Thoracic aorta (tissue), 2 donors: ENCODE measurements at regions not wholly inside any gene's neighbourhood (a gene's known extent, or its start where the extent isn't known, plus 50 kb on each side); places are given as distances from the start of the nearest gene placed in this dataset.
"Not testable (repeated sequence)": the region's sequence is repeated elsewhere in the genome, so short reads cannot be mapped to it uniquely, and the experiment has no call there.

Source experiments
- ATAC-seq: fragments of 150-250 bp; one replicate; pipeline ENCODE4 v1.8.0; 2017; ENCODE audit warnings: low read depth; ENCODE audit not compliant: insufficient number of reproducible peaks, low FRiP score
- DNase-seq: peaks from one replicate; pipeline ENCODE4 v3.0.0-alpha.2; 2020; ENCODE audit warnings: low spot score
- H3K27ac ChIP-seq, 2 donors: fragments of 200-600 bp; sonication (generic); 1 replicate in 1 of 2; 2 replicates in 1 of 2; pipeline ENCODE4 v1.5.1; 2016; ENCODE audit warnings: mild to moderate bottlenecking in 2 of 2, moderate library complexity in 2 of 2
- H3K27me3 ChIP-seq: fragments of 200-600 bp; sonication (generic); replicated peaks from 2 replicates; pipeline ENCODE4 v1.6.0; 2016; ENCODE audit warnings: mild to moderate bottlenecking; ENCODE audit not compliant: insufficient read depth
- H3K36me3 ChIP-seq: fragments of 200-600 bp; sonication (generic); one replicate; pipeline ENCODE4 v1.5.1; 2016
- H3K4me1 ChIP-seq, 2 donors: fragments of 200-600 bp; sonication (generic); 1 replicate in 1 of 2; 2 replicates in 1 of 2; pipeline versions ENCODE4 v1.5.1 to v1.6.0; 2016; ENCODE audit warnings: low read depth in 2 of 2, mild to moderate bottlenecking in 1 of 2; ENCODE audit not compliant: control insufficient read depth in 1 of 2
- H3K4me3 ChIP-seq: fragments of 200-600 bp; sonication (generic); 2 replicates; pipeline ENCODE4 v1.5.1; 2016; ENCODE audit warnings: mild to moderate bottlenecking
- H3K9me3 ChIP-seq: fragments of 200-600 bp; sonication (generic); 2 replicates; pipeline ENCODE4 v1.5.1; 2016
- CTCF ChIP-seq: fragments of 200-600 bp; sonication (generic); IDR thresholded peaks from one replicate; pipeline ENCODE4 v1.5.1; 2019; ENCODE audit warnings: antibody characterized with exemption

DNA sequence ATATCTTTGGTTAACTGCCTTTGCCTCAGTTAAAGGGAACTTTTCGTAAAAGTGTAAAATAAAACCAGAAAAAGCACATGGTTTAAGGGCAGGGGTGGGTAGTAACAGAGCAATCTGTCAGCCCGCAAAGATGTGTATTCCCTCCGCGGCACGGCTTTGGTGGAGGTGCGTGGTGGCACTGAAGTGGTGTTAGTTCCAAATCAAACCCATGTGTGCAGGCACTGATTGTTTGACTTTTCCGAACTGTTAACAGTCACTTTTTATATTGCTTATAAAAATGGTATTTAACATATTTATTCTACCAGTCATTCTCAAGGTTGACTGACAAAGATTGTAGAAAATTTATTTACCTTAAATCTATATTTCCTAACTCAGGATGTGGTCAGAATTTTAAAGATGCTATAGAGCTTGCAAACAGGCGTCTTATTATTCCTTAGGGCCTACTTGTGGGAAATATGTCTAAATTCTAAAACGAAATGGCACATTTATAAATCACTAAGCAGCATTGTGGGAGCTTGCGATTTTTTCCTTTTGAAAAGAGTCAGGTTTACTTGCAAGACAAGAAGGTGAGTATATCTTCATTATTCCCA is 272.7 kb upstream of the PCDH18 start:
- no peak overlapping the region for H3K27ac ChIP-seq
- H3K9me3 ChIP-seq: no peaks in the 10 kb centered on the region
- DNase-seq (no peak), ATAC-seq (no peak)
- H3K4me1 ChIP-seq: no peaks in the 10 kb centered on the region
- H3K27me3 ChIP-seq: no peaks in the 10 kb centered on the region
- no peak overlapping the region for H3K4me3 ChIP-seq
- no peak for TF ChIP-seq CTCF
- no peaks in the 10 kb centered on the region for H3K36me3 ChIP-seq

DNA sequence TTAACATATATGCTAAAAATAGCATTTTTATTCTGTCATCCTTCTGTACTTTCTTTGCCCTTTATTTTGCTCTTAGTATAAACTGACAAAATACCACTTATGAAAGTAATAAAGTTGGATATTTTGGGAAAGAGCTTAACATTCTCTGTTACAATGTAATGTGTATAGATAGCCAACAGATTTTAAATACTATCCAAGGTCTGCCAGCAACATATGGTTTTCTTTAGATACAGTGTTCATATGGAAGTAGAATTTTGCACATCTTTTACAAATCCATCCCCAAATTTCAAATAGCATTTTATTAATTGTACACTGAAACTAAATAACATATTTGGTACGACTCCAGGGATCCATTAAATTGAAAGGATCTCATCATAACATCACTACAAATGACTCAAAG is 268.6 kb upstream of the PCDH18 start:
- ATAC-seq: no peak
- H3K4me3 ChIP-seq: no peak overlapping the region
- no peaks in the 10 kb centered on the region for H3K27me3 ChIP-seq
- H3K9me3 ChIP-seq: no peaks in the 10 kb centered on the region
- no peaks in the 10 kb centered on the region for H3K36me3 ChIP-seq
- no peak for DNase-seq
- H3K27ac ChIP-seq: no peak overlapping the region
- no peak for TF ChIP-seq CTCF
- no peaks in the 10 kb centered on the region for H3K4me1 ChIP-seq

DNA sequence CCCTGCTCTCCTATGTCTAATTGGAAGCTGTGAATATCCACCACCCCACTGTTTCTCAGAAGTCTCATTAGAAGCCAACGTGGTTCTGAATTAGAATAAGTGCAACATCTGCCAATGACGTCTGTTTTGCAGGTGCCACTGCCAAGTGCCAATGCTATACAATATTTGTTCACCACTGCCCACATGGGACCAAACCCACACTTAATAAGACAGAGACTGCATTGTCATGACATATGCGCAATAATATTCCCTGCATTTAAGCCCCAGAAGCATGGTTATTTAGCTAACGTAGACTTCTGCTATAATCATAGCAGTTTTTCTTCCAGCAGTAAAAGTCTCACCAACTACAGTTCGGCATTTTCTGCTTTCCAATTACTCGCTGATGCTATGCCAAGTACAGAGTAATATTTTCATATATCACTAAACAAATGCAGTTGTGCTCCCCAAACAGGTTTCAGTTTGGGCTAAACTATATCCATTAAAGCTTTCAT is 262.5 kb upstream of the PCDH18 start:
- Histone ChIP-seq H3K27ac (no peak overlapping the region), H3K36me3 (no peaks in the 10 kb centered on the region), H3K4me1 (no peaks in the 10 kb centered on the region), H3K4me3 (peak overlapping the region; percentile 49), H3K27me3 (no peaks in the 10 kb centered on the region), H3K9me3 (no peaks in the 10 kb centered on the region)
- DNase-seq (no peak), ATAC-seq (no peak)
- TF ChIP-seq CTCF: no peak

DNA sequence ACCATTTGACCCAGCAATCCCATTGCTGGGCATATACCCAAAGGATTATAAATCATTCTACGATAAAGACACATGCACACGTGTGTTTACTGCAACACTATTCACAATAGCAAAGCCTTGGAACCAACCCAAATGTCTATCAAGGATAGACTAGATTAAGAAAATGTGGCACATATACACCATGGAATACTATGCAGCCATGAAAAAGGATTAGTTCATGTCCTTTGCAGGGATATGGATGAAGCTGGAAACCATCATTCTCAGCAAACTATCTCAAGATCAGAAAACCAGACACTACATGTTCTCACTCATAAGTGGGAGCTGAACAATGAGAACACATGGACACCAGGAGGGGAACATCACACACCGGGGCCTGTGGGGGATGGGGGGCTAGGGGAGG is 257.0 kb upstream of the PCDH18 start:
- H3K27me3 ChIP-seq, H3K4me1 ChIP-seq, H3K9me3 ChIP-seq, H3K4me3 ChIP-seq, H3K36me3 ChIP-seq, ATAC-seq, H3K27ac ChIP-seq, DNase-seq: not testable (repeated sequence)

GRCh38 chr4:137783923-137784322 is 251.6 kb upstream of the PCDH18 start:
- DNase-seq, H3K4me1 ChIP-seq, ATAC-seq, H3K27ac ChIP-seq, H3K27me3 ChIP-seq, H3K9me3 ChIP-seq, H3K4me3 ChIP-seq, H3K36me3 ChIP-seq: not testable (repeated sequence)

DNA sequence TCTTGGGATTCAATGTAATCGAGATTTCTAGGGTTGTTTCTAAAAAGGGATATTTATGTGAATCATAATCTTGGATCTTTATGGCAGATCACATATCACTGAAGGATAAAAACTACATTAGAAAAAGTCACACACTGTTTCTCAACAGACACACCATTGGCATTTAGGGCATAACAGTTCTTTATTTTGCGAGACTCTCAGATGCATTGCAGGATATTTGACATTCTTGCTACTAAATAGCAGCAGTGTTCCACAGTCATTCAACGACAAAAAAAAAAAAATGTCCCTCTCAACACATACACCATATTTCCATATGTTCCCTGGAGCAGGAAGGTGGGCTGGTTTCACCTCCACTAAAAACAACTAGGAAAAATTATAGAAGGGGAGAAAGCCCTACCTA is 243.4 kb upstream of the PCDH18 start:
- no peaks in the 10 kb centered on the region for H3K27me3 ChIP-seq
- TF ChIP-seq CTCF: no peak
- H3K4me1 ChIP-seq: no peaks in the 10 kb centered on the region
- no peak overlapping the region for H3K4me3 ChIP-seq
- ATAC-seq (no peak), DNase-seq (no peak)
- H3K9me3 ChIP-seq: no peaks in the 10 kb centered on the region
- no peak overlapping the region for H3K27ac ChIP-seq
- H3K36me3 ChIP-seq: no peaks in the 10 kb centered on the region
